ENCODE measurements at regions not wholly inside any gene's neighbourhood (a gene's known extent, or its start where the extent isn't known, plus 50 kb on each side); places are given as distances from the start of the nearest gene placed in this dataset.

- TF ChIP-seq, protein P1, sequence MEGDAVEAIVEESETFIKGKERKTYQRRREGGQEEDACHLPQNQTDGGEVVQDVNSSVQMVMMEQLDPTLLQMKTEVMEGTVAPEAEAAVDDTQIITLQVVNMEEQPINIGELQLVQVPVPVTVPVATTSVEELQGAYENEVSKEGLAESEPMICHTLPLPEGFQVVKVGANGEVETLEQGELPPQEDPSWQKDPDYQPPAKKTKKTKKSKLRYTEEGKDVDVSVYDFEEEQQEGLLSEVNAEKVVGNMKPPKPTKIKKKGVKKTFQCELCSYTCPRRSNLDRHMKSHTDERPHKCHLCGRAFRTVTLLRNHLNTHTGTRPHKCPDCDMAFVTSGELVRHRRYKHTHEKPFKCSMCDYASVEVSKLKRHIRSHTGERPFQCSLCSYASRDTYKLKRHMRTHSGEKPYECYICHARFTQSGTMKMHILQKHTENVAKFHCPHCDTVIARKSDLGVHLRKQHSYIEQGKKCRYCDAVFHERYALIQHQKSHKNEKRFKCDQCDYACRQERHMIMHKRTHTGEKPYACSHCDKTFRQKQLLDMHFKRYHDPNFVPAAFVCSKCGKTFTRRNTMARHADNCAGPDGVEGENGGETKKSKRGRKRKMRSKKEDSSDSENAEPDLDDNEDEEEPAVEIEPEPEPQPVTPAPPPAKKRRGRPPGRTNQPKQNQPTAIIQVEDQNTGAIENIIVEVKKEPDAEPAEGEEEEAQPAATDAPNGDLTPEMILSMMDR (IDR thresholded peaks at IDR 0.05; ENCODE audit: insufficient read depth, low read length, poor library complexity, severe bottlenecking) = no peak
- TF ChIP-seq EZH2phosphoT487 (conservative IDR thresholded peaks at IDR 0.05; ENCODE audit: low read length) = no peak
Observed at GRCh38 chr9:7341571-7341970, 458.0 kb downstream of the DMAC1 start.

All from SU-DHL-6 (cell line).